ENCODE measurements at regions not wholly inside any gene's neighbourhood (a gene's known extent, or its start where the extent isn't known, plus 50 kb on each side); places are given as distances from the start of the nearest gene placed in this dataset.
"Not testable (repeated sequence)": the region's sequence is repeated elsewhere in the genome, so short reads cannot be mapped to it uniquely, and the experiment has no call there.

DNA sequence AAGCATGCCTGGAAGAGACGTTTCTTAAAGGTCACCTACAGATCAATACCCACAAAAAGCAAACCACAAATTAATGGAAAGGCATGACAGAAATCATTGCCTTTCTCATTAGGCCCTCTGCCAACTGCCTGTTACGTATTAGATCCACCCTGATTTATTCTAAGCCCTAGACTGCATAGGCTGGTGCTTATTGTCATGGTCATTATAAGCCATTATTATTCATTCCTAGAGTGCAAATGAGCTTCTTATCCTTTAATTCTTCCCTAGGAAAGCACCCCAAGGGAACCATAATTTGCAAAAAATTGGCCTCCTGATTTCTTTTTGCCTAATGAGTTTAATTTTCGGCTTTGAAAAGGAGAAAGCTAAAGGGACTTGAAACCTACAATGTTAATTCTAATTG lies 184.2 kb upstream of the GPRIN3 start:
- no peak for DNase-seq

DNA sequence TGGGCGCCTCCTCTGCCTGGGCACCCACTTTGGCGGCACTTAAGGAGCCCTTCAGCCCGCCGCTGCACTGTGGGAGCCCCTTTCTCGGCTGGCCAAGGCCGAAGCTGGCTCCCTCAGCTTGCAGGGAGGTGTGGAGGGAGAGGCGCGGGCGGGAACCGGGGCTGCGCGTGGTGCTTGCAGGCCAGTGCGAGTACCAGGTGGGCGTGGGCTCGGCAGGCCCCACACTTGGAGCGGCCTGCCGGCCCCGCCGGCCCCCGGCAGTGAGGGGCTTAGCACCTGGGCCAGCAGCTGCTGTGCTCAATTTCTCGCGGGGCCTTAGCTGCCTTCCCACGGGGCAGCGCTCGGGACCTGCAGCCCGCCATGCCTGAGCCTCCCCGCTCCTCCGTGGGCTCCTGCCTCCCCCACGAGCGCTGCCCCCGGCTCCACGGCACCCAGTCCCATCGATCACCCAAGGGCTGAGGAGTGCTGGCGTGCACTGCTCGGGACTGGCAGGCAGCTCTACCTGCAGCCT lies 182.4 kb upstream of the GPRIN3 start:
- DNase-seq: not testable (repeated sequence)

DNA sequence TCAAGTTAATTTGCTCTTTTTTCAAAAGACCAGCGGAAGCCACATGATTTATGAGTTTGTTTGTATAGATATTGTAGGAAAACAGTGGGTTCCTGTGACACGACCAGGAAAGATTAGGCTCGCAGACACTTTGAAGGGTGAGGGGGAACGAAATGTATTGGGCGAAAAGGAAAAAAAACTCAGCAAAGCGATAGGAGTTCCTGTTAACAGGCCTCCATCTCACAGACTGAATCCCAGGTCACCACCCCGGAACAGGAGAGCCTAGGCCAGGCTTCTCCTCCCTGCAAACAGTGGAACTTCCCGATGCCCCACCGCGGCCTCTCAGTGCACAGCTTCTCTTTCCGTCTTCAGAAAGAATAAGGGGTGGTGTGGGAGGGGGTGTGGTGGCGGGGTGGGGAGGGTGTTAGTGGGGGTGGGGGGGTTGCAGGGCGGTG lies 181.8 kb upstream of the GPRIN3 start:
- DNase-seq: no peak

DNA sequence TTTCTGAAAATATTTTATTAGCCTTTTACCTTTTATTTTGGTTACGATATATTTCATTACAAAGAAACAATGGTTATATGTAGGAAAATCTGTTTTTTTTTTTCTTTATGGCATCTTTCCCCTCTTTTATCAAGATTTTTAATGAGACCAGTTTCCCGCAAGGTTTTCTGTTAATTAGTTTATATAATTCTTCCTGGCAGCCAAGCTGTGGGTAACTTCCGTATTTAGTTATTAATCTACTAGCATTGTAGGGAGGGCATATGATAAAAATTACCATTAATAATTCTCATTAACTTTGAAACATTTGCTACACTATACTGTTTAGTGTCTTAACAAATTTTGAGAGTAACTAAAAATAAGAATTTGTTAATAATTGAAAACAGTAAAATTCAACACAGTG lies 181.1 kb upstream of the GPRIN3 start:
- no peak for DNase-seq

DNA sequence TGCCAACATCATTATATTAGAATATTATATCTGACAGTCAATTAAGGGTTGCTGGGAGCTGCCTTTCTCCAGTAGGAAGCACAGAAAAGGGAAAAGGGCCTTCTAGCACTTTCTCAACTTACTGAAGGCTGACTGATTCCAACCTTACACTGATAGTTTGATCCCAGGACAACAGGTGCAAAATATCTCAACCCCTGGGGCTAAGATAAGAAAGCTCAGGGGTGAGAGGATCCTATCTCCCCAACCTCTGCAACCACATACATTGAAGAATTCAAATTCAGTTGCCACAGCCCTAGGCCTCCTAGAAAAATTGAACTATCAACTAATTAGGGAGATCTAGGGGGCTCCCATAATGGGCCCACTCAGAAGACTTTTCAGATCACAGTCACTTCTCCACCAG lies 179.1 kb upstream of the GPRIN3 start:
- DNase-seq: no peak

GRCh38 chr4:89486042-89486441 lies 178.4 kb upstream of the GPRIN3 start:
- DNase-seq: peak; percentile 10

DNA sequence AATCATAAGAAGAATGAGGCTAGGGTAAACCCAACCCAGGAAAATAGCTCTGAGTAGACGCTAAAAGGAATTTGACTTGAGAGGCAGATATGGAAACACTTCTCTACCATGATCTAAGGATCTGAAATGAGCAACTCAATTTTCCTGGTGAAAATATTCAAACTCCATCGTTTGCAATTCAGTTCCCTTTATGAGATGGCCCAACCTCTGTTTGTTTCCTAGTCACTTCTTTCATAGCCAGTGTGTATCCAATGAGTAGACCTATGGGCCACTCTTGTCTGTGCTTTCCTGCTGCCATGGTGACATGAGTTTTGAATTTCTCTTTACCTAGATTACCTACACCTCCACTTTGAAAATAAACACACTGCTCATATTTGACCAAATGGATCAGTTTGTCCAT lies 176.2 kb upstream of the GPRIN3 start:
- DNase-seq: no peak

DNA sequence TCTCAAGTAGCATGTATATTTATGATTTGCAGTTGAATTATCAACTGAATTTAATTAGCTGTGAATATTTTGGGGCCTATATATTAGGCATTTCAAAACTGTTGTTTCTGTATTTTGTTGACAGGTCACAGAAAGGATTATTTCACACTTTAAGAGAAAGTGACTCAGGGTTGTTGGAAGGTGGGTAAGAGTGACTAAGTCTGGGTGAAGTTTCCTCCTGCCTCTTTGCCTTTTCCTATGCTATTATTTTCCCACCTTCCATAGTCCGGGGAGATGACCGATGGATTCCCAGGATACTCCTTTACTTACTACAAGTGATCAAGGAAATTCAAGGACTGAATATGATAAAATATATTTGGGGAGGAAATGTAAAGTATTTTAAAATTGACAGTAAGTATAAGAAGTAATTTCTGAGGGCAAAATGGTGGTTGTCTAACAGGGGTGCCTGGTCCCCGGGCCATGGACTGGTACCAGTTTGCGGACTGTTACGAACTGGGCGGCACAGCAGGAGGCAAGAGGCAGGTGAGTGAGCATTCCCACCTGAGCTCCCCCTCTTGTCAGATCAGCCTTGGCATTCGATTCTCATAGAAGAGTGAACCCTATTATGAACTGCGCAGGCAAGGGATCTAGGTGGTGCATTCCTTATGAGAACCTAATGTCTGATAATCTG lies 175.5 kb upstream of the GPRIN3 start:
- no peak for DNase-seq

GRCh38 chr4:89482251-89482650 lies 174.7 kb upstream of the GPRIN3 start:
- DNase-seq: peak; percentile 28

DNA sequence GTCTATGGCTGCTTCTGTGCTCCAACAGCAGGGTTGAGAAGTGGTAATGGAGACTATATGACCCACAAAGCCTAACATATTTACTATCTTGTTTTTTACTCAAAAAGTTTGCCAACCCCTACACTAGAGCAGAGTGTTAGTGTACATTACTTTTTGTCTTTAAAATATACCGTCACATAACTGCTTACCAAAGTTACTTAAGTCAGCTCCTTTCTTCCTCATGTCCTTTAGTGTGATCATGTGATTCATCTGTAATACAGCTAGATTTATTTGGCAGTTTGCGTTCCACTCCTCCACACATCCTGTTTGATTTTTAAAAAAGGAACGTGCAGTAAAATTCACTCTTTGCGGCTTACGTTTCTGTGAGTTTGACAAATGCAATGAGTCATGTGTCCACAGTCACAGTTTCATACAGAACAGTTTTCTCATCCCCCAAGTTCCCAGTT lies 162.4 kb upstream of the GPRIN3 start:
- DNase-seq: no peak

GRCh38 chr4:89469516-89469915 lies 161.9 kb upstream of the GPRIN3 start:
- no peak for DNase-seq

- no peak for DNase-seq
Observed at GRCh38 chr4:89468602-89469001, 161.0 kb upstream of the GPRIN3 start.

DNA sequence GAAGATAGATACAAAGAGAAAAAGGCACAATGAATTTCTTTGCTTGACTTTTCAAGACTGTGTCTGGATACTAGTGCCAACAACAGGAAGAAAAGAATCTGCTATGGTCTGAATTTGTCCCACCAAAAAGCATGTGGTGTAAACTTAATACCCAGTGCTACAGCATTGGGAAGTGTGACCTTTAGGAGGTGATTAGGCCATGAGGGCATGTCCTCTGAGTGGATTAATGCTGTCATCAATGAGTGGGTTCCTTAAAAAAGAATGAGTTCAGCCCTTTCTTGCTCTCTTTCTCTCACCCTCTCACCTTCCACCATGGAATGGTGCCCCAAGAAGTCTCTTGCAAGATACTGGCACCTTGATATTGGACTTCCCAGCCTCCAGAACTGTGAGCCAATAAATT lies 155.7 kb upstream of the GPRIN3 start:
- no peak for DNase-seq

DNA sequence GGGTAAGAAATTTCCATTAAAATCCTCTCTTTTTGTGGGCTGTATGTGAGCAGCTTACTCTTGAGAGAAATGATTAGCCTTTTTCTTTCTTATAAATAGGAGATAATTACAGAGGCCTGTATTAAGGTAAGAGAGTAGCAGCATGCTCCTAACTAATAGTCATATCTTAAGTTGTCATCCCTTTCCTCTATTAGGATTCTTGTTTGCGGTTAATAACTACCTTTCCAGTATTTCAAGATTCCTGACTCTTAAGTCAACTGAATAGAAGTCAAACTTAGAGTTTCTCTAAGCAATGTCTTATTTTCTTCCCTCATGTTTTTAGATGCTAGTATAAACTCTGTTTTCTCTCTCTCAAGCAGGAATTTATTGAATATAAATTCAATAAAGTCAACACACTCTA lies 139.9 kb upstream of the GPRIN3 start:
- DNase-seq: no peak

GRCh38 chr4:89446193-89446592 lies 138.6 kb upstream of the GPRIN3 start:
- no peak for DNase-seq

DNA sequence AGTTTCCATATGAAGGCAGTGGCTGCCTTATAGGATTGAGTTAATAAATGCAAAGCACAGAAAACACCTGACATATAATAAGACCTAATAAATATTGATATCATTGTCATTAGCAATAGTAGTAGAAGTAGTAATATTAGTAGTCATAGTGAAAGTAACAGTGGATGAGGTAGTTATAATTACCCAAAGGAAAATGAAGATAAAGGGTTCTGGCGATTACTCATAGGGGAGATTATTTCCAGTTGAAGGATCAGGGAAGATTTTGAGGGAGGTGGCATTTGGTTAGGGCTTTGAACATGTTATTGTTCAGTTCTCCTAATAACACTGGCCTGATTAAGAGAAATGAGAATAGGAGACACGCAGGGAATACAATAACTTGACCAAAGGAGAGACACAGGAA lies 131.9 kb upstream of the GPRIN3 start:
- no peak for DNase-seq

DNA sequence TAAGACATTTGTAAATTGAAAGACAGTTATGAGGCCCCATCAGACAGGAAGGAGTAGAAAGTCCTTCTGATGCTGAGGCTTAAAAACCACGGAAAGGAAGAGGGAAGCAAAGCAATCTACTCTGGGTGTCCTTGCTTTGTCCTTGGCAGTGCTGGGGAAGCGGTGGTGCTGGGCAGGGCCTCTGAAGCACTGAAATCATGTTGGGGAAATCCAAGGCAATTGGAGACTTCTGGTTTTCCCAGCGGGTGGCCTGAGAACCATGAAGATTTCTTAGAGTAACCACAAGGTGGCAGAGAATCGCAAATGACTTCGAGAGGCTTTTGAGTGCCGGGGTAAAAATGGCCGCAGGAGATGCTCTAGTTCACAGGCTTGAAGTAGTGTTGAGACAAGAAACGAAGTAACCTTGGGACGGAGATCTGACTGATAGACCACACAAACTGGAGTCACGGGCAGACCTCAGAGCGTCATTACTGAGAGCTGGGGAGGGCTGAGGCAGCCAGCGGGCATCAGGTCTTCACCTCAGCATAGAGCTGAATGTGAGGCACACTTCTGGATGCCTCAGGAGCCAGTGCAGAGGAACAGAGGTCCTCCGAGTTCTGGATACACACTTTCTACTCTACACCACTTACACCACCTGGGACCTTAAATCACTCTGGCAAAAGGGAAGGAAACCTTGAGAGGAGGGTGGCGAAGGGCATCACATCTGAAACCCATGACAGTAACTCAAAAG lies 130.7 kb upstream of the GPRIN3 start:
- peak; percentile 0 for DNase-seq

DNA sequence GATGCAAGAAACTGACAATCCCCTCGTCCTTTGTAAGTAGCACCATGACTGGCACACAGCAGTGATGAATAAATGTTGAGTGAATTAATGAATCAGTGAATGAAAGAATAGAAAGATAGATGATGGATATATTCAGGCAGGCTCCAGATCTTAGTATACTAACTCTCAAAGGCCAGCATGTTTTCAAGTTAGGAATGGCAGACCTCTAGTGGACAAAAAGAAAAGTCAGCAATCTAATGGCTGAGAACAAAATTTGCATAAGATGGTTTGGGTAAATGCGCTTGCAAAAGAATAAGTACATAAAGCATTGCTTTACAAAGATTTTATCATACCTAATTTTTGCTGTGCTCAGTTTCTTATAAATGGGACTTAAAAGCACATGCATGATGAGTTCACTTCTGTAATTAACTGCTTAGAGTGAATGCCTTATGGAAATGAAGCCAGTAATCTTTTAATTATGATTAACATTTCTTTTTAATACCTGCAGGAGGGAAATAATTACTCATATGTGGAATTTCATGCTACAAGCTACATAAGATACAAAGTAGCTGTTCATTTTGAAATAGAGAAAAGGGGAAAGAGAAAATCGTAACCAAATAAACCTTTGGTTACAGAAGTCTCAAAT lies 126.9 kb upstream of the GPRIN3 start:
- peak; percentile 48 for DNase-seq

DNA sequence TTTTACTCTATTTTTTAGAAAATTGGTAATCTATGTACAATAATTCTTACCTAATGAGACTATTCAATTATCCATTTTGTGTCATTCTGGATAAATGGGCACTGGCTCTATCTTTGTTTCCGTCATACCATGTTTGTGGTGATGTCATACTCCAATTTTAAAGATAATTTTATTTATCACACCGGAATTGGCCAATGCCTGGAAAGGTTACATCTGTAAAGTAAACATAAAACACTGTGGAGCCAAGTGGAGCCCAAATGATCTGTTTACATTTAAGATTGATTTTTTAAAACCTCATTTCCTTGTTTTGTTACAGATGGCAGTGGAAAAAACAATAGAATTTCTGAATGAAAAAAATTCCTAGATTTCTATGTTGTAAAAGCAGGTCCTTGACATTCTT lies 120.2 kb upstream of the GPRIN3 start:
- no peak for DNase-seq

DNA sequence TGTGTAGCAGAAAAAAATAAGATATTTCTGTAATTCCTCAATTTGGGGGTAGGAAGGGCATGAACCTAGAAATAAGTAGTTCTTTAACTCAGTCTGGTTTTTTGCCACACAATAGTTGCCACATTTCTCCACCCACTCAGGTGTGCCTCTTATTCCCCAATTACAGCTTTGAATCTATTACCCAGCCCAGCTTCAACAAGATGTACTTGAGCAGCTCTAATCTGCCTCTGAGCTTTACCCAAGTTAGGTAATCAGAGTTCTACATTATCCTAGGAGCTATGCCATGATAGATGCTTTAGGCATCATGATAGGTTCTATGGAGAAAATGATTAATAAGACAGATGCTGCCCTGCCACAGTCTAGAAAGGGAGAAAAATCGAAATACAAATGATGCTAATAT lies 117.4 kb upstream of the GPRIN3 start:
- no peak for DNase-seq

- DNase-seq: no peak
Observed at GRCh38 chr4:89422441-89422990, 114.9 kb upstream of the GPRIN3 start.

DNA sequence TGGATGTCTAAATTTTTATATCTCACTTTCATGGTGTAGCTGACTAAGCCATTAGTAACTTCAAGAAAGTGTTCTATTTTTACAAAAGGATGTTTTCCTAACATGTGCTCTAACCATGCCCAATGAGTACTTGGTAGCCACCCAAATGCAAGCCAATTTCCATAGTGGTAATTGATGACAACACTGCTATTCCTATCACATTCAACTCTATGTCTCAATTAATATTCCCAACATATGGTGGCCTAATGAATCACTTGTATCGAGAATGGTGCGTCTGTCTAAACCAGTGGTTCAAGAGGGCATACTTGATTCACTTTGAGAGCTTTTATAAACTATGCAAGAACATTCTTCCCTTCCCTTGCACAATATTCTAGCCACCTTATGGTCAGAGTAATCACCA lies 112.9 kb upstream of the GPRIN3 start:
- no peak for DNase-seq

GRCh38 chr4:89419111-89419695 lies 111.6 kb upstream of the GPRIN3 start:
- no peak for DNase-seq

Measured in NCI-H2171 treated with DMSO at 0.1 percent for 48 hours (cell line).